ENCODE measurements at regions not wholly inside any gene's neighbourhood (a gene's known extent, or its start where the extent isn't known, plus 50 kb on each side); places are given as distances from the start of the nearest gene placed in this dataset.
"Not testable (repeated sequence)": the region's sequence is repeated elsewhere in the genome, so short reads cannot be mapped to it uniquely, and the experiment has no call there.

- H3K36me3 Mint-ChIP-seq (ENCODE audit: low read depth) = peaks cover 25% of the 10 kb centered on the region
- Histone ChIP-seq H3K4me1 (ENCODE audit: control insufficient read depth, insufficient read depth, low read length) (no peaks in the 10 kb centered on the region), H3K27ac (ENCODE audit: low read depth, low read length) (no peak overlapping the region), H3K27me3 (ENCODE audit: control insufficient read depth, insufficient read depth, low read length, poor library complexity, severe bottlenecking) (no peaks in the 10 kb centered on the region), H3K9ac (ENCODE audit: extremely low read depth, low read length, poor library complexity, severe bottlenecking) (no peak overlapping the region), H3K9me3 (ENCODE audit: control insufficient read depth, low read length) (peaks cover 12% of the 10 kb centered on the region), H3K36me3 (ENCODE audit: control insufficient read depth, insufficient read depth, low read length) (no peaks in the 10 kb centered on the region), H3K4me3 (ENCODE audit: low read length) (no peak overlapping the region)
- H3K27me3 Mint-ChIP-seq (ENCODE audit: insufficient read depth) = no peaks in the 10 kb centered on the region
- no peak overlapping the region for H3K27ac Mint-ChIP-seq
- no peak overlapping the region for H3K4me3 Mint-ChIP-seq
- TF ChIP-seq, protein P1, sequence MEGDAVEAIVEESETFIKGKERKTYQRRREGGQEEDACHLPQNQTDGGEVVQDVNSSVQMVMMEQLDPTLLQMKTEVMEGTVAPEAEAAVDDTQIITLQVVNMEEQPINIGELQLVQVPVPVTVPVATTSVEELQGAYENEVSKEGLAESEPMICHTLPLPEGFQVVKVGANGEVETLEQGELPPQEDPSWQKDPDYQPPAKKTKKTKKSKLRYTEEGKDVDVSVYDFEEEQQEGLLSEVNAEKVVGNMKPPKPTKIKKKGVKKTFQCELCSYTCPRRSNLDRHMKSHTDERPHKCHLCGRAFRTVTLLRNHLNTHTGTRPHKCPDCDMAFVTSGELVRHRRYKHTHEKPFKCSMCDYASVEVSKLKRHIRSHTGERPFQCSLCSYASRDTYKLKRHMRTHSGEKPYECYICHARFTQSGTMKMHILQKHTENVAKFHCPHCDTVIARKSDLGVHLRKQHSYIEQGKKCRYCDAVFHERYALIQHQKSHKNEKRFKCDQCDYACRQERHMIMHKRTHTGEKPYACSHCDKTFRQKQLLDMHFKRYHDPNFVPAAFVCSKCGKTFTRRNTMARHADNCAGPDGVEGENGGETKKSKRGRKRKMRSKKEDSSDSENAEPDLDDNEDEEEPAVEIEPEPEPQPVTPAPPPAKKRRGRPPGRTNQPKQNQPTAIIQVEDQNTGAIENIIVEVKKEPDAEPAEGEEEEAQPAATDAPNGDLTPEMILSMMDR (conservative IDR thresholded peaks at IDR 0.05) = no peak
- 91 to 96% methylated on average over 4 of the region's 4 CpGs for whole genome bisulfite sequencing, 2 experiments (ENCODE audit: insufficient coverage in 1 of 2, insufficient read length in 1 of 2)
- no peak for DNase-seq
- H3K9me3 Mint-ChIP-seq = peaks cover 24% of the 10 kb centered on the region
- H3K4me1 Mint-ChIP-seq = peaks cover 12% of the 10 kb centered on the region
Observed at GRCh38 chr3:18177271-18177670, 247.9 kb downstream of the SATB1 start.

DNA sequence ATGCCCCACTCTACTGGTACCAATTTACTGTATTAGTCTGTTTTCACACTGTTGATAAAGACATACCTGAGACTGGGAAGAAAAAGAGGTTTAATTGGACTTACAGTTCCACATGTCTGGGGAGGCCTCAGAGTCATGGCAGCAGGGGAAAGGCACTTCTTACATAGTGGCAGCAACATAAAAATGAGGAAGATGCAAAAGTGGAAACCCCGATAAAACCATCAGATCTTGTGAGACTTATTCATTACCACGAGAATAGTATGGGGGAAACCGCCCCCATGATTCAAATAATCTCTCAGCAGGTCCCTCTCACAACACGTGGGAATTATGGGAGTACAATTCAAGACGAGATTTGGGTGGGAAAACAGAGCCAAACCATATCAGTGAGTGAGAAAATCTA lies 251.2 kb downstream of the SATB1 start:
- H3K4me3 ChIP-seq (ENCODE audit: low read length) = not testable (repeated sequence)
- WGBS, 2 experiments (ENCODE audit: insufficient coverage in 1 of 2, insufficient read length in 1 of 2) = 89 to 97% methylated on average over 4 to 5 of the region's 5 CpGs

GRCh38 chr3:18159681-18160080 lies 265.5 kb downstream of the SATB1 start:
- Mint-ChIP-seq H3K4me3 (no peak overlapping the region), H3K4me1 (peaks cover 32% of the 10 kb centered on the region), H3K9me3 (no peaks in the 10 kb centered on the region), H3K36me3 (ENCODE audit: low read depth) (no peaks in the 10 kb centered on the region), H3K27ac (no peak overlapping the region), H3K27me3 (ENCODE audit: insufficient read depth) (no peaks in the 10 kb centered on the region)
- TF ChIP-seq, protein P1 (conservative IDR thresholded peaks at IDR 0.05) = no peak
- Histone ChIP-seq H3K27ac (ENCODE audit: low read depth, low read length) (no peak overlapping the region), H3K4me1 (ENCODE audit: control insufficient read depth, insufficient read depth, low read length) (peaks cover 5% of the 10 kb centered on the region), H3K27me3 (ENCODE audit: control insufficient read depth, insufficient read depth, low read length, poor library complexity, severe bottlenecking) (no peaks in the 10 kb centered on the region), H3K36me3 (ENCODE audit: control insufficient read depth, insufficient read depth, low read length) (no peaks in the 10 kb centered on the region), H3K9me3 (ENCODE audit: control insufficient read depth, low read length) (no peaks in the 10 kb centered on the region), H3K4me3 (ENCODE audit: low read length) (no peak overlapping the region), H3K9ac (ENCODE audit: extremely low read depth, low read length, poor library complexity, severe bottlenecking) (no peak overlapping the region)
- DNase-seq = no peak
- WGBS, 2 experiments (ENCODE audit: insufficient coverage in 1 of 2, insufficient read length in 1 of 2) = 90 to 91% methylated on average over 1 of the region's 1 CpG

More for the DNA sequence above, 251.2 kb downstream of the SATB1 start:
- H3K27ac Mint-ChIP-seq; H3K4me1 ChIP-seq (ENCODE audit: control insufficient read depth, insufficient read depth, low read length); H3K4me3 Mint-ChIP-seq; H3K27me3 ChIP-seq (ENCODE audit: control insufficient read depth, insufficient read depth, low read length, poor library complexity, severe bottlenecking); DNase-seq; H3K4me1 Mint-ChIP-seq; H3K36me3 ChIP-seq (ENCODE audit: control insufficient read depth, insufficient read depth, low read length); H3K27ac ChIP-seq (ENCODE audit: low read depth, low read length); H3K9ac ChIP-seq (ENCODE audit: extremely low read depth, low read length, poor library complexity, severe bottlenecking); H3K27me3 Mint-ChIP-seq (ENCODE audit: insufficient read depth): not testable (repeated sequence)
- Mint-ChIP-seq H3K9me3 (peaks cover 30% of the 10 kb centered on the region), H3K36me3 (ENCODE audit: low read depth) (peaks cover 31% of the 10 kb centered on the region)
- peaks cover 15% of the 10 kb centered on the region for H3K9me3 ChIP-seq (ENCODE audit: control insufficient read depth, low read length)

GRCh38 chr3:18153571-18154173 lies 271.5 kb downstream of the SATB1 start:
- H3K9ac ChIP-seq (ENCODE audit: extremely low read depth, low read length, poor library complexity, severe bottlenecking) = no peak overlapping the region
- peak; percentile 46 for DNase-seq
- 35 to 63% methylated on average over 2 to 3 of the region's 3 CpGs for WGBS, 2 experiments (ENCODE audit: insufficient coverage in 1 of 2, insufficient read length in 1 of 2)

More at GRCh38 chr3:18153571-18154173, 271.5 kb downstream of the SATB1 start:
- H3K4me1 Mint-ChIP-seq = peaks cover 55% of the 10 kb centered on the region
- peak overlapping the region; percentile 85 for H3K27ac Mint-ChIP-seq
- no peaks in the 10 kb centered on the region for H3K9me3 Mint-ChIP-seq
- TF ChIP-seq, protein P1 (conservative IDR thresholded peaks at IDR 0.05) = peak; percentile 46
- Histone ChIP-seq H3K4me1 (ENCODE audit: control insufficient read depth, insufficient read depth, low read length) (no peaks in the 10 kb centered on the region), H3K9me3 (ENCODE audit: control insufficient read depth, low read length) (no peaks in the 10 kb centered on the region), H3K27ac (ENCODE audit: low read depth, low read length) (peak overlapping the region; percentile 13), H3K4me3 (ENCODE audit: low read length) (no peak overlapping the region), H3K27me3 (ENCODE audit: control insufficient read depth, insufficient read depth, low read length, poor library complexity, severe bottlenecking) (no peaks in the 10 kb centered on the region), H3K36me3 (ENCODE audit: control insufficient read depth, insufficient read depth, low read length) (no peaks in the 10 kb centered on the region)
- H3K4me3 Mint-ChIP-seq = peak overlapping the region; percentile 11
- H3K27me3 Mint-ChIP-seq (ENCODE audit: insufficient read depth) = no peaks in the 10 kb centered on the region
- peaks cover 5% of the 10 kb centered on the region for H3K36me3 Mint-ChIP-seq (ENCODE audit: low read depth)

All from endodermal cell (in vitro differentiated cells).